K562 (cell line): ENCODE measurements at regions not wholly inside any gene's neighbourhood (a gene's known extent, or its start where the extent isn't known, plus 50 kb on each side); places are given as distances from the start of the nearest gene placed in this dataset.

Experiments
- ATAC-seq: fragments of 200-7000 bp; cut with Tn5 transposase; 3 replicates; pipeline ENCODE4 v1.9.1; 2020; ENCODE audit warnings: moderate library complexity
- BruUV-seq: library from RNA; stranded (reverse); fragments of 400-500 nt; replicated peaks from 2 replicates; lab custom pipeline; 2021; lab: Mats Ljungman, UMichigan
- CTCF ChIA-PET: fragments of 300-600 bp; formaldehyde crosslinking; extraction: SDS; loops from one replicate; lab custom pipeline; 2021; ENCODE audit warnings: low intra/inter-chr PET ratio; lab: Yijun Ruan, JAX
- POLR2A ChIA-PET: fragments of 300-600, 350-650 bp; sonication (Branson Sonifier 250); formaldehyde crosslinking; extraction: SDS; loops from one replicate; lab custom pipeline; 2021; ENCODE audit warnings: antibody characterized with exemption, inconsistent platforms; lab: Yijun Ruan, JAX
- DNase-seq, 4 experiments: peaks; one replicate each; pipeline versions ENCODE4 v3.0.0 to v3.0.0-alpha.2; 2011 to 2018; ENCODE audit warnings: low spot score in 3 of 4, mixed read lengths in 3 of 4; ENCODE audit errors: extremely low read depth in 1 of 4
- FAIRE-seq: peaks from 2 replicates; lab custom pipeline; 2011; peaks lifted over from hg19 to GRCh38; lab: Jason Lieb, UNC
- H2AFZ ChIP-seq: 2 replicates; pipeline ENCODE4 v1.6.0; 2011; ENCODE audit warnings: low read depth, low read length, control low read depth, inconsistent platforms
- H3K27ac ChIP-seq: fragments of 200-600 bp; 3 replicates; pipeline ENCODE4 v1.8.0; 2011; ENCODE audit warnings: low read depth, mild to moderate bottlenecking, control low read depth, inconsistent platforms, low read length, moderate library complexity, mixed read lengths; ENCODE audit errors: extremely low read depth
- H3K27me3 ChIP-seq, 2 experiments: fragments of 300-600 bp in 1 of 2; 2 replicates in 1 of 2; 3 replicates in 1 of 2; pipeline versions ENCODE4 v1.6.0 to v1.8.0; 2011; ENCODE audit warnings: inconsistent platforms in 2 of 2, low read length in 2 of 2, mild to moderate bottlenecking in 1 of 2, mixed read lengths in 1 of 2, moderate library complexity in 1 of 2; ENCODE audit not compliant: control insufficient read depth in 2 of 2, insufficient read depth in 2 of 2
- H3K36me3 ChIP-seq: fragments of 300-600 bp; 3 replicates; pipeline ENCODE4 v1.8.0; 2011; ENCODE audit warnings: mild to moderate bottlenecking, low read length, inconsistent platforms; ENCODE audit not compliant: control insufficient read depth, insufficient read depth
- H3K4me1 ChIP-seq, 2 experiments: fragments of 200-600 bp in 1 of 2; replicated peaks in 1 of 2; 2 replicates in 1 of 2; 3 replicates in 1 of 2; pipeline versions ENCODE4 v1.5.1 to v1.8.0; 2011; ENCODE audit warnings: inconsistent platforms in 2 of 2, low read length in 2 of 2, mild to moderate bottlenecking in 1 of 2, mixed read lengths in 1 of 2, moderate library complexity in 1 of 2; ENCODE audit not compliant: control insufficient read depth in 2 of 2, insufficient read depth in 2 of 2
- H3K4me2 ChIP-seq: 2 replicates; pipeline ENCODE4 v1.6.1; 2011; ENCODE audit warnings: low read length, control low read depth, inconsistent platforms, mixed read lengths; ENCODE audit not compliant: insufficient read depth
- H3K4me3 ChIP-seq: fragments of 200-600 bp; sonication (generic), shearing (Covaris generic); 2 replicates; pipeline ENCODE4 v1.5.1; 2016; ENCODE audit warnings: control low read depth, inconsistent platforms
- H3K79me2 ChIP-seq: fragments of 200-600 bp; 3 replicates; pipeline ENCODE4 v1.8.0; 2011; ENCODE audit warnings: low read length, inconsistent platforms; ENCODE audit not compliant: control insufficient read depth, insufficient read depth
- H3K9ac ChIP-seq, 2 experiments: 2 replicates each; pipeline versions ENCODE4 v1.6.0 to v1.6.1; 2011; ENCODE audit warnings: low read depth in 2 of 2, low read length in 2 of 2, control low read depth in 1 of 2, inconsistent platforms in 1 of 2, mild to moderate bottlenecking in 1 of 2, mixed read lengths in 1 of 2; ENCODE audit not compliant: insufficient read depth in 1 of 2
- H3K9me1 ChIP-seq: one replicate; pipeline ENCODE4 v1.6.0; 2011; ENCODE audit warnings: inconsistent platforms, mild to moderate bottlenecking, low read length, moderate library complexity; ENCODE audit not compliant: control insufficient read depth, insufficient read depth
- H3K9me3 ChIP-seq: replicated peaks from 2 replicates; pipeline ENCODE4 v1.5.1; 2011; ENCODE audit warnings: low read depth, low read length, inconsistent platforms; ENCODE audit not compliant: control insufficient read depth, insufficient read depth
- H4K20me1 ChIP-seq: replicated peaks from 2 replicates; pipeline ENCODE4 v1.6.1; 2011; ENCODE audit warnings: low read length, inconsistent platforms, mixed read lengths; ENCODE audit not compliant: control insufficient read depth, insufficient read depth
- NUFIP1 ChIP-seq: fragments of 450-650 bp; IDR thresholded peaks from 2 replicates; pipeline ENCODE4 v1.6.1; 2018; ENCODE audit not compliant: partially characterized antibody
- PYGO2 ChIP-seq: fragments of 450-650 bp; IDR thresholded peaks from 2 replicates; pipeline ENCODE4 v1.6.1; 2016; ENCODE audit warnings: mild to moderate bottlenecking, missing genetic modification characterization, moderate library complexity, missing compliant biosample characterization
- STAT6 ChIP-seq: sonication (generic); formaldehyde crosslinking; IDR thresholded peaks from 2 replicates; pipeline ENCODE4 v1.8.1; 2023; ENCODE audit warnings: mild to moderate bottlenecking, missing genetic modification reagents
- THRA ChIP-seq: fragments of 450-650 bp; IDR thresholded peaks from 2 replicates; pipeline ENCODE4 v1.6.1; 2017; ENCODE audit warnings: mild to moderate bottlenecking, moderate library complexity
- ZNF280A ChIP-seq: fragments of 450-650 bp; IDR thresholded peaks from 2 replicates; pipeline ENCODE4 v1.6.1; 2018; ENCODE audit warnings: mild to moderate bottlenecking, low read depth; ENCODE audit not compliant: partially characterized antibody
- ZNF398 ChIP-seq: fragments of 250-450 bp; sonication (Bioruptor Pico); IDR thresholded peaks from 2 replicates; pipeline ENCODE4 v1.8.0; 2021; ENCODE audit warnings: moderate library complexity, mild to moderate bottlenecking, inconsistent platforms
- WGBS: fragments of 100-300 bp; shearing (Covaris generic); methylation state at CpG from one replicate; pipeline ENCODE4 v1.1.6; 2016; ENCODE audit warnings: low coverage, mixed read lengths; ENCODE audit not compliant: insufficient coverage; ENCODE audit errors: missing lambda C conversion rate; 5-methylcytosine and 5-hydroxymethylcytosine counted together
- in situ Hi-C: fragments of 300-500 bp; cut with MboI; formaldehyde crosslinking; loops from 4 replicates; pipeline ENCODE4 v1.15.0; 2018; ENCODE audit warnings: inconsistent platforms, mixed read lengths
- intact Hi-C: fragments of 100-400 bp; cut with micrococcal nuclease; formaldehyde crosslinking; loops from 2 replicates; pipeline ENCODE4 v1.14.2; 2022

GRCh38 chr7:82624965-82625364 lies 181.4 kb upstream of the CACNA2D1 start:
- FAIRE-seq, result no peak
- Histone ChIP-seq H3K79me2 (no peaks in the 10 kb centered on the region), H3K36me3 (no peaks in the 10 kb centered on the region), H3K4me3 (no peak overlapping the region), H2AFZ (no peak overlapping the region)
- ChIA-PET CTCF (no interaction called here), POLR2A (no interaction called here)
- intact Hi-C loops, result no loop called here
- 0% methylated on average over 1 of the region's 1 CpG for WGBS
- no peak for TF ChIP-seq ZNF398 (CRISPR knock-in tag)
- TF ChIP-seq PYGO2 (tag), result no peak
- TF ChIP-seq NUFIP1, result no peak
- TF ChIP-seq STAT6 (CRISPR knock-in tag), result no peak
- no peak for TF ChIP-seq ZNF280A
- TF ChIP-seq THRA, result no peak
- TF ChIP-seq, all 486 proteins: peak for 0
- in situ Hi-C loops, result no loop called here
- no peaks in the 10 kb centered on the region for H3K9me1 ChIP-seq
- H3K9ac ChIP-seq, result no peak overlapping the region
- no peaks in the 10 kb centered on the region for H3K4me1 ChIP-seq
- no peaks in the 10 kb centered on the region; the same call in 1 of the 2 replicates for H3K9me3 ChIP-seq
- DNase-seq, result no peak
- H3K4me2 ChIP-seq, result no peak overlapping the region
- no peaks in the 10 kb centered on the region for H4K20me1 ChIP-seq
- no peak overlapping the region for H3K27ac ChIP-seq
- no peaks in the 10 kb centered on the region for H3K27me3 ChIP-seq
- no peak for ATAC-seq
- BruUV-seq, result no TSS peak
